GM23338 (cell line): ENCODE measurements at regions not wholly inside any gene's neighbourhood (a gene's known extent, or its start where the extent isn't known, plus 50 kb on each side); places are given as distances from the start of the nearest gene placed in this dataset.

ENCODE experiments used
- ATAC-seq: fragments of 200-7000 bp; cut with Tn5 transposase; 3 replicates; pipeline ENCODE4 v1.9.1; 2020
- DNase-seq: peaks from one replicate; pipeline ENCODE4 v3.0.0-alpha.2; 2015; ENCODE audit warnings: low spot score
- H2AFZ ChIP-seq: fragments of 200-600 bp; sonication (generic); 2 replicates; pipeline ENCODE4 v1.8.0; 2016; ENCODE audit warnings: antibody characterized with exemption, mild to moderate bottlenecking, moderate library complexity
- H3F3A ChIP-seq: fragments of 200-600 bp; sonication (generic); replicated peaks from 2 replicates; pipeline ENCODE4 v1.8.0; 2017; ENCODE audit warnings: antibody characterized with exemption, mixed run types, low read depth
- H3K27ac ChIP-seq: fragments of 200-600 bp; sonication (generic); 2 replicates; pipeline ENCODE4 v1.6.1; 2016; ENCODE audit warnings: low read depth
- H3K27me3 ChIP-seq: fragments of 200-600 bp; sonication (generic); 2 replicates; pipeline ENCODE4 v1.8.0; 2016; ENCODE audit warnings: mild to moderate bottlenecking, mixed run types, moderate library complexity; ENCODE audit not compliant: insufficient read depth
- H3K36me3 ChIP-seq: fragments of 200-600 bp; sonication (generic); 2 replicates; pipeline ENCODE4 v1.8.0; 2016; ENCODE audit warnings: mild to moderate bottlenecking; ENCODE audit not compliant: insufficient read depth
- H3K4me1 ChIP-seq: fragments of 200-600 bp; sonication (generic); 2 replicates; pipeline ENCODE4 v1.8.0; 2016; ENCODE audit warnings: mild to moderate bottlenecking, moderate library complexity; ENCODE audit not compliant: insufficient read depth
- H3K4me2 ChIP-seq: fragments of 200-600 bp; sonication (generic); 2 replicates; pipeline ENCODE4 v1.7.1; 2017; ENCODE audit warnings: mixed run types
- H3K4me3 ChIP-seq: fragments of 200-600 bp; sonication (generic); 2 replicates; pipeline ENCODE4 v1.6.1; 2016; ENCODE audit warnings: mixed run types
- H3K79me2 ChIP-seq: fragments of 200-600 bp; sonication (generic); replicated peaks from 2 replicates; pipeline ENCODE4 v1.8.0; 2017; ENCODE audit warnings: mild to moderate bottlenecking; ENCODE audit not compliant: insufficient read depth
- H3K9me2 ChIP-seq: fragments of 200-600 bp; sonication (generic); 2 replicates; pipeline ENCODE4 v1.8.0; 2017; ENCODE audit not compliant: insufficient read depth
- H4K20me1 ChIP-seq: fragments of 200-600 bp; sonication (generic); replicated peaks from 2 replicates; pipeline ENCODE4 v1.8.0; 2017; ENCODE audit warnings: mild to moderate bottlenecking; ENCODE audit not compliant: insufficient read depth
- H3K27ac Mint-ChIP-seq: 2 replicates; pipeline ENCODE4 v1.8.0; 2020; ENCODE audit warnings: inconsistent platforms, mild to moderate bottlenecking, moderate library complexity, mixed read lengths
- H3K27me3 Mint-ChIP-seq: 3 replicates; pipeline ENCODE4 v1.8.0; 2022; ENCODE audit warnings: low read depth, mild to moderate bottlenecking, moderate library complexity, mixed read lengths, inconsistent platforms; ENCODE audit not compliant: insufficient read depth, poor library complexity
- H3K36me3 Mint-ChIP-seq: 3 replicates; pipeline ENCODE4 v1.8.0; 2021; ENCODE audit warnings: low read depth, mild to moderate bottlenecking, inconsistent platforms, moderate library complexity, mixed read lengths
- H3K4me1 Mint-ChIP-seq: 3 replicates; pipeline ENCODE4 v1.8.0; 2020; ENCODE audit warnings: mild to moderate bottlenecking, inconsistent platforms, mixed read lengths
- H3K4me3 Mint-ChIP-seq: 3 replicates; pipeline ENCODE4 v1.8.0; 2021; ENCODE audit warnings: moderate library complexity, mild to moderate bottlenecking, inconsistent platforms, mixed read lengths
- H3K9me3 Mint-ChIP-seq: 3 replicates; pipeline ENCODE4 v1.8.0; 2020; ENCODE audit warnings: moderate library complexity, mild to moderate bottlenecking, inconsistent platforms, mixed read lengths
- CREB1 ChIP-seq: fragments of 250-450 bp; sonication (Bioruptor Pico); IDR thresholded peaks from 2 replicates; pipeline ENCODE4 v1.5.0; 2020; ENCODE audit warnings: low read depth, mild to moderate bottlenecking, moderate library complexity
- CTCF ChIP-seq, 2 experiments: fragments of 200-600 bp in 1 of 2; sonication (generic) in 1 of 2; conservative IDR thresholded peaks; 2 replicates each; pipeline versions ENCODE4 v1.5.1 to v1.6.1; 2016 to 2017; ENCODE audit warnings: antibody characterized with exemption in 2 of 2, low read depth in 2 of 2, mild to moderate bottlenecking in 2 of 2, moderate library complexity in 1 of 2
- ETS1 ChIP-seq: IDR thresholded peaks from 2 replicates; pipeline ENCODE4 v1.6.1; 2016; ENCODE audit warnings: antibody characterized with exemption
- EZH2 ChIP-seq: fragments of 200-600 bp; sonication (generic); IDR thresholded peaks from one replicate; pipeline ENCODE4 v1.8.0; 2017; ENCODE audit warnings: antibody characterized with exemption, mild to moderate bottlenecking, low read depth; ENCODE audit not compliant: unreplicated experiment
- EZH2phosphoT487 ChIP-seq: fragments of 200-600 bp; sonication (generic); IDR thresholded peaks from one replicate; pipeline ENCODE4 v1.8.1; 2018; ENCODE audit warnings: antibody characterized with exemption; ENCODE audit not compliant: unreplicated experiment
- JUNB ChIP-seq: IDR thresholded peaks from one replicate; pipeline ENCODE4 v1.6.1; 2016; ENCODE audit warnings: antibody characterized with exemption; ENCODE audit not compliant: unreplicated experiment
- NANOG ChIP-seq: IDR thresholded peaks from 2 replicates; pipeline ENCODE4 v1.6.1; 2016; ENCODE audit warnings: antibody characterized with exemption, borderline replicate concordance
- POLR2AphosphoS5 ChIP-seq: IDR thresholded peaks from 2 replicates; pipeline ENCODE4 v1.6.1; 2016; ENCODE audit warnings: antibody characterized with exemption, low read depth
- ZNF114 ChIP-seq: fragments of 250-450 bp; sonication (Bioruptor Pico); IDR thresholded peaks from 2 replicates; pipeline ENCODE4 v1.5.0; 2020; ENCODE audit warnings: mild to moderate bottlenecking, moderate library complexity
- ZNF462 ChIP-seq: fragments of 250-450 bp; sonication (Bioruptor Pico); IDR thresholded peaks from 2 replicates; pipeline ENCODE4 v1.5.0; 2020; ENCODE audit warnings: mild to moderate bottlenecking, moderate library complexity
- TF ChIP-seq, protein P1 (sequence below): IDR thresholded peaks from one replicate; pipeline ENCODE4 v1.6.1; 2018; ENCODE audit warnings: antibody characterized with exemption; ENCODE audit not compliant: unreplicated experiment

DNA sequence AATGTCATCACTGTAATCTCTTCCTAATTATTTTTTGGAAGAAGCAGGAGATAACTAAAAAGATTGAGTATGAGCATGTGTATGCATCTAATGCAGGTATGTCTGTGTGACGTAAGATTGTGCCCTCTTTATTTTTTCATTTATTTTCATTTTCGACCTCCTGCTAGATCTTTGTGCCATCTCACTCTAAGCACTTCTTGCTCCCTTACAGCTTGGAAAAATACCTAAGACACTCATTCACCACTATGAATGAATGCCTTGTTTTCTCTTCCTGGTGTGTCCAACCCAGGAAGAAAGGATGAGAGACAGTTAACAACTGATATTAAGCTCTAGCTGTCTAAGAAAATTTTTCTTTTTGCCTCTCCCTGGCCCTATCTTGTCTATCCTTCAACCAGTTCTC is 76.8 kb upstream of the CISTR start:
- no peak overlapping the region for H3K27ac ChIP-seq
- peaks cover 13% of the 10 kb centered on the region for H3K4me1 ChIP-seq
- no peaks in the 10 kb centered on the region for H3K36me3 ChIP-seq
- ATAC-seq (no peak), DNase-seq (no peak)
- TF ChIP-seq CTCF (conservative IDR thresholded peaks at IDR 0.05; ENCODE audit: low read depth in 2 of 2), result no peak
- TF ChIP-seq EZH2, result no peak
- no peak for TF ChIP-seq POLR2AphosphoS5
- no peak for TF ChIP-seq JUNB
- TF ChIP-seq EZH2phosphoT487, result no peak
- TF ChIP-seq, protein P1, sequence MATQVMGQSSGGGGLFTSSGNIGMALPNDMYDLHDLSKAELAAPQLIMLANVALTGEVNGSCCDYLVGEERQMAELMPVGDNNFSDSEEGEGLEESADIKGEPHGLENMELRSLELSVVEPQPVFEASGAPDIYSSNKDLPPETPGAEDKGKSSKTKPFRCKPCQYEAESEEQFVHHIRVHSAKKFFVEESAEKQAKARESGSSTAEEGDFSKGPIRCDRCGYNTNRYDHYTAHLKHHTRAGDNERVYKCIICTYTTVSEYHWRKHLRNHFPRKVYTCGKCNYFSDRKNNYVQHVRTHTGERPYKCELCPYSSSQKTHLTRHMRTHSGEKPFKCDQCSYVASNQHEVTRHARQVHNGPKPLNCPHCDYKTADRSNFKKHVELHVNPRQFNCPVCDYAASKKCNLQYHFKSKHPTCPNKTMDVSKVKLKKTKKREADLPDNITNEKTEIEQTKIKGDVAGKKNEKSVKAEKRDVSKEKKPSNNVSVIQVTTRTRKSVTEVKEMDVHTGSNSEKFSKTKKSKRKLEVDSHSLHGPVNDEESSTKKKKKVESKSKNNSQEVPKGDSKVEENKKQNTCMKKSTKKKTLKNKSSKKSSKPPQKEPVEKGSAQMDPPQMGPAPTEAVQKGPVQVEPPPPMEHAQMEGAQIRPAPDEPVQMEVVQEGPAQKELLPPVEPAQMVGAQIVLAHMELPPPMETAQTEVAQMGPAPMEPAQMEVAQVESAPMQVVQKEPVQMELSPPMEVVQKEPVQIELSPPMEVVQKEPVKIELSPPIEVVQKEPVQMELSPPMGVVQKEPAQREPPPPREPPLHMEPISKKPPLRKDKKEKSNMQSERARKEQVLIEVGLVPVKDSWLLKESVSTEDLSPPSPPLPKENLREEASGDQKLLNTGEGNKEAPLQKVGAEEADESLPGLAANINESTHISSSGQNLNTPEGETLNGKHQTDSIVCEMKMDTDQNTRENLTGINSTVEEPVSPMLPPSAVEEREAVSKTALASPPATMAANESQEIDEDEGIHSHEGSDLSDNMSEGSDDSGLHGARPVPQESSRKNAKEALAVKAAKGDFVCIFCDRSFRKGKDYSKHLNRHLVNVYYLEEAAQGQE, result no peak
- TF ChIP-seq ETS1, result no peak
- no peak for TF ChIP-seq ZNF114 (CRISPR knock-in tag)
- no peak for TF ChIP-seq CREB1 (CRISPR knock-in tag)
- TF ChIP-seq ZNF462 (CRISPR knock-in tag), result no peak
- no peak for TF ChIP-seq NANOG
- Mint-ChIP-seq H3K27me3 (peaks cover 10% of the 10 kb centered on the region), H3K9me3 (no peaks in the 10 kb centered on the region), H3K4me3 (no peak overlapping the region), H3K4me1 (peaks cover 12% of the 10 kb centered on the region), H3K27ac (no peak overlapping the region), H3K36me3 (no peaks in the 10 kb centered on the region)
- H3F3A ChIP-seq, result no peaks in the 10 kb centered on the region
- H4K20me1 ChIP-seq, result no peaks in the 10 kb centered on the region
- peaks cover 15% of the 10 kb centered on the region for H3K9me2 ChIP-seq
- no peak overlapping the region for H2AFZ ChIP-seq
- H3K79me2 ChIP-seq, result no peaks in the 10 kb centered on the region
- H3K4me3 ChIP-seq, result no peak overlapping the region
- H3K4me2 ChIP-seq, result no peak overlapping the region
- H3K27me3 ChIP-seq, result no peaks in the 10 kb centered on the region
